ENCODE measurements at regions not wholly inside any gene's neighbourhood (a gene's known extent, or its start where the extent isn't known, plus 50 kb on each side); places are given as distances from the start of the nearest gene placed in this dataset.

DNA sequence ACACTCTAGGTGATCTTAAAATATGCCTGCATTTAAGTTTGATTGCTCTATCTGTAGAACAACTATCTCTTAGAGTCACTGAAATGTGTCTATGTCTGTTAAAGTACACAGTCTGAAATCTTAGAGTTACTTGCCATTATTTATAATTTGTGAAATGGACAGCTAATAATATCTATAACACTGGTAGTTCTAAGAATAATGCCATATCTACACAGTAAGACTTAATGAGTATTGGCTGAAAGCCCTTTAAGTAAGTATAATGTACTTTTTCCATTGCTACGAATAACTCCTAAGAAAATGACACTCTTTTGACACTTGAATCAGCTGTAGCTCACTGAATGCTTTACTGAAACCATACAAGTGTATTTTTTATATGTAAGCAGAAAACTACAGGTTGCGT lies 567.4 kb upstream of the PCDH15 start:
- TF ChIP-seq, protein P1, sequence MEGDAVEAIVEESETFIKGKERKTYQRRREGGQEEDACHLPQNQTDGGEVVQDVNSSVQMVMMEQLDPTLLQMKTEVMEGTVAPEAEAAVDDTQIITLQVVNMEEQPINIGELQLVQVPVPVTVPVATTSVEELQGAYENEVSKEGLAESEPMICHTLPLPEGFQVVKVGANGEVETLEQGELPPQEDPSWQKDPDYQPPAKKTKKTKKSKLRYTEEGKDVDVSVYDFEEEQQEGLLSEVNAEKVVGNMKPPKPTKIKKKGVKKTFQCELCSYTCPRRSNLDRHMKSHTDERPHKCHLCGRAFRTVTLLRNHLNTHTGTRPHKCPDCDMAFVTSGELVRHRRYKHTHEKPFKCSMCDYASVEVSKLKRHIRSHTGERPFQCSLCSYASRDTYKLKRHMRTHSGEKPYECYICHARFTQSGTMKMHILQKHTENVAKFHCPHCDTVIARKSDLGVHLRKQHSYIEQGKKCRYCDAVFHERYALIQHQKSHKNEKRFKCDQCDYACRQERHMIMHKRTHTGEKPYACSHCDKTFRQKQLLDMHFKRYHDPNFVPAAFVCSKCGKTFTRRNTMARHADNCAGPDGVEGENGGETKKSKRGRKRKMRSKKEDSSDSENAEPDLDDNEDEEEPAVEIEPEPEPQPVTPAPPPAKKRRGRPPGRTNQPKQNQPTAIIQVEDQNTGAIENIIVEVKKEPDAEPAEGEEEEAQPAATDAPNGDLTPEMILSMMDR (IDR thresholded peaks at IDR 0.05): no peak
- POLR2A ChIA-PET: no interaction called here
- Mint-ChIP-seq H3K27ac (no peak overlapping the region), H3K36me3 (ENCODE audit: low read depth) (no peaks in the 10 kb centered on the region), H3K4me1 (no peaks in the 10 kb centered on the region), H3K4me3 (no peak overlapping the region), H3K27me3 (no peaks in the 10 kb centered on the region), H3K9me3 (no peaks in the 10 kb centered on the region)
- DNase-seq (no peak), ATAC-seq (ENCODE audit: low read depth) (no peak)
- intact Hi-C loops (cut with micrococcal nuclease): no loop called here
- CTCF ChIA-PET: no interaction called here

DNA sequence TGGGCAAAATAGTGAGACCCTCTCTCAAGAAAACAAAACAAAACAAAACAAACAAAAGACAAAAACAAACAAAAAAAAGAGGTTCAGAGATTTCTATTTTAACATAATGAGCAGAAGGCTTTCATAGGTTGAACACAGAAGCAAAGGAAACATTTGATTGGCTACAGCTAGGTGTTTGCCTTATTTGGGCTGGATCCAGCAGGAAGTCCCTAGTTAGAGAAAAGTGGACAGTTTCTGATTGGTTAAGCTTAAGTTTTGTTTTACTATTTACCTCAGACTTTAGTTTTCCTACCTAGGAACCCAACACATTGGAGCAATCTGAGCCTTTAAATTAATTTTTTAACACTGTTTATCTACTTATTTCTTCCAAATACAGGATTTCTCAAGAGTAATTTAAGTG lies 566.5 kb upstream of the PCDH15 start:
- Mint-ChIP-seq H3K9me3 (no peaks in the 10 kb centered on the region), H3K4me1 (no peaks in the 10 kb centered on the region), H3K27me3 (no peaks in the 10 kb centered on the region), H3K36me3 (ENCODE audit: low read depth) (no peaks in the 10 kb centered on the region), H3K27ac (no peak overlapping the region), H3K4me3 (no peak overlapping the region)
- CTCF ChIA-PET: no interaction called here
- TF ChIP-seq, protein P1 (IDR thresholded peaks at IDR 0.05): no peak
- no peak for ATAC-seq (ENCODE audit: low read depth)
- POLR2A ChIA-PET: no interaction called here
- intact Hi-C loops (cut with micrococcal nuclease): no loop called here
- DNase-seq: no peak

DNA sequence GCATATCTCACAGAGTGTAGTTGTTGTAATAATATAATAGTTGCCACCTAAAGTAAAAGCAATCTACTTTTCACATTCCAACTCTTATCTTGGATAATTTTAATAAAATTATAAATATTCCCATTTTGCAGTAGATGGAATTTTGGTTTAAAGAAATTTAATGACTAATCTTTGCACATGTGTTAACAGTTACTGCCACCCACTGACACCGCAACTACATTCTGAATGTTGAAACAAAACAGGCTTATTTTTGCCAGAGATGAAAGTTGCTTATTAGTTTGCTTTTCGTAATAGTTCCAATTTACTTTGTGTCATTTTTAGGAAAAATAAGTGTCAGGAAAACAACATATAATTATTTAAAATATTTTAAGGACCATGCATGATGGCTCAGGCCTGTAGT lies 557.5 kb upstream of the PCDH15 start:
- no peak for ATAC-seq (ENCODE audit: low read depth)
- H3K36me3 Mint-ChIP-seq (ENCODE audit: low read depth): no peaks in the 10 kb centered on the region
- H3K4me3 Mint-ChIP-seq: no peak overlapping the region
- no peak overlapping the region for H3K27ac Mint-ChIP-seq
- TF ChIP-seq, protein P1 (IDR thresholded peaks at IDR 0.05): no peak
- no peaks in the 10 kb centered on the region for H3K27me3 Mint-ChIP-seq
- H3K9me3 Mint-ChIP-seq: no peaks in the 10 kb centered on the region
- no peaks in the 10 kb centered on the region for H3K4me1 Mint-ChIP-seq
- no peak for DNase-seq
- CTCF ChIA-PET: no interaction called here
- intact Hi-C loops (cut with micrococcal nuclease): no loop called here
- POLR2A ChIA-PET: no interaction called here

DNA sequence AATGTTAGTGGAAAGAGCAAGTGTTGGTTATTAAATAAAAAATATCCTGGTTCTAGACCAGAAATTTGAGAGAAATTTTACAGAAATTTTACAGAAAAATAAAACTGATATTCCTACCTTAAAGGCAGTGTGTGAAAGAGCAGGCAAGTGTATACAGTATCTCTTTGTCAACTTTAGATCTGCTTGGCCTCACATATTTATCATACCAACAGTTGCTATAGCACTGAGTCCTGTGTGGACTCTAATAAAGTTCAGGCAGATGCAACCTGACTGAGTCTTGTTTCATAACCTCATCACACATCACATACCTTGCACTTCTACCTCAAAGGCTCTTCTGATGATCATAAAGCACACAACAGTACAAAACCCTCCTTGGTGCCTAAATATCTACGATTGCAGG lies 552.4 kb upstream of the PCDH15 start:
- intact Hi-C loops (cut with micrococcal nuclease): no loop called here

DNA sequence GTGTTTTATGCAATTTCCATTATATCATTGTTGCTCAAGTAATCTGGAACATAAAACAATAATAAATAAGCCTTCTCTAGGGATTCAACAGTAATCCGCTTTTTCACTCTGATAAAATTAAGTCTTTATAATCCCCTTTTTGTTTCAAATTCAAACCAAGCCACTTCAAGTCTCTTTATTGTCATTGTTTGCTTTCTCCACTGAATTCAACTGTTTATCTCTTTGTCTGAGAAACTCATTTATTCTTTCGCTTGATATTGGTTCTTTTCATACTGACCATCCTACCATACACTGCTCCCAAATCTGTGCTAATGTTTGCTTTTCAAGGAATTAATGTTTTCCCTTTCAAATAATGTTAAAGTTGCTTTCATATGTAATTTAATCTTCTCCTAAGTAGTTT lies 550.4 kb upstream of the PCDH15 start:
- intact Hi-C loops (cut with micrococcal nuclease): no loop called here
- Mint-ChIP-seq H3K9me3 (peaks cover 5% of the 10 kb centered on the region), H3K27ac (no peak overlapping the region), H3K36me3 (ENCODE audit: low read depth) (no peaks in the 10 kb centered on the region), H3K4me3 (no peak overlapping the region), H3K4me1 (no peaks in the 10 kb centered on the region), H3K27me3 (no peaks in the 10 kb centered on the region)
- POLR2A ChIA-PET: no interaction called here
- TF ChIP-seq, protein P1 (IDR thresholded peaks at IDR 0.05): no peak
- ATAC-seq (ENCODE audit: low read depth): no peak
- no peak for DNase-seq
- CTCF ChIA-PET: no interaction called here

More for the DNA sequence above, 552.4 kb upstream of the PCDH15 start:
- Mint-ChIP-seq H3K9me3 (peaks cover 3% of the 10 kb centered on the region), H3K27me3 (no peaks in the 10 kb centered on the region), H3K4me1 (no peaks in the 10 kb centered on the region), H3K27ac (no peak overlapping the region), H3K4me3 (no peak overlapping the region), H3K36me3 (ENCODE audit: low read depth) (no peaks in the 10 kb centered on the region)
- ChIA-PET POLR2A (no interaction called here), CTCF (no interaction called here)
- no peak for ATAC-seq (ENCODE audit: low read depth)
- TF ChIP-seq, protein P1 (IDR thresholded peaks at IDR 0.05): no peak
- DNase-seq: no peak

All from activated B cell treated with CpG ODN at 0.5 μM for 24 hours (primary cell).